HUES48 (cell line): ENCODE measurements at regions not wholly inside any gene's neighbourhood (a gene's known extent, or its start where the extent isn't known, plus 50 kb on each side); places are given as distances from the start of the nearest gene placed in this dataset.

Source experiments
- H3K27ac ChIP-seq: one replicate; pipeline ENCODE4 v1.7.0; 2013; ENCODE audit warnings: low read depth, low read length, inconsistent platforms
- H3K27me3 ChIP-seq: 2 replicates; pipeline ENCODE4 v1.6.1; 2013; ENCODE audit warnings: mild to moderate bottlenecking, low read length; ENCODE audit not compliant: control insufficient read depth, insufficient read depth
- H3K36me3 ChIP-seq: 2 replicates; pipeline ENCODE4 v1.6.1; 2013; ENCODE audit warnings: low read length; ENCODE audit not compliant: control insufficient read depth, insufficient read depth
- H3K4me1 ChIP-seq: 2 replicates; pipeline ENCODE4 v1.6.1; 2013; ENCODE audit warnings: mild to moderate bottlenecking, low read length; ENCODE audit not compliant: control insufficient read depth, insufficient read depth
- H3K4me3 ChIP-seq: 2 replicates; pipeline ENCODE4 v1.5.1; 2013; ENCODE audit warnings: mild to moderate bottlenecking, low read depth, low read length
- H3K9ac ChIP-seq: 2 replicates; pipeline ENCODE4 v1.6.1; 2013; ENCODE audit warnings: mild to moderate bottlenecking, low read depth, low read length, moderate library complexity
- H3K9me3 ChIP-seq: 2 replicates; pipeline ENCODE4 v1.6.1; 2013; ENCODE audit warnings: low read length; ENCODE audit not compliant: control insufficient read depth, insufficient read depth

- H3K9ac ChIP-seq, result no peak overlapping the region
- no peaks in the 10 kb centered on the region for H3K36me3 ChIP-seq
- no peak overlapping the region for H3K27ac ChIP-seq
- no peaks in the 10 kb centered on the region for H3K9me3 ChIP-seq
- H3K4me3 ChIP-seq, result no peak overlapping the region
- H3K27me3 ChIP-seq, result no peaks in the 10 kb centered on the region
- H3K4me1 ChIP-seq, result no peaks in the 10 kb centered on the region
These were observed 291.1 kb upstream of the SKOR2 start for GRCh38 chr18:47542551-47542950.

DNA sequence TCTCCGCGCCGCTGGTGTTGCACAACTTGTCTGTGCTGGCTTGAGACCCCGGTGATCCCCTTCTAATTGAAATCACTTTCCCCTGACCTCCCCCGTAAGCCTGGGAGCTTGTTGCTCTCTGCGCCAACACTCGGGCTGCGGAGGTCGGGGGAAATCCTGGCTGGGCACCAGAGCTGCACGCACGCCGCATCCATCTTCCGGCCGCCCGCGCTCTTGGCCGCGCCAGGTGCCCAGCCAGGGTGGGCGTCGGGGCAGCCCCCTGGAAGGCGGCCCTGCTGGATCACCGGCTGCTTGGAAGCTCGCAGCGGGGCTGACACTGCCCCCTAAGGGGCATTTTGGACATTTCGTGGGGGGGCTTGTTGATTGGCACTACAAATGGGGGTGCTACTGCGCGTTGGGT lies 280.3 kb upstream of the SKOR2 start:
- Histone ChIP-seq H3K4me3 (no peak overlapping the region), H3K4me1 (0 out of 2 replicates have a peak, but pooled peaks cover 3% of the 10 kb centered on the region), H3K27me3 (no peaks in the 10 kb centered on the region), H3K36me3 (no peaks in the 10 kb centered on the region), H3K9me3 (no peaks in the 10 kb centered on the region), H3K9ac (no peak overlapping the region), H3K27ac (no peak overlapping the region)

DNA sequence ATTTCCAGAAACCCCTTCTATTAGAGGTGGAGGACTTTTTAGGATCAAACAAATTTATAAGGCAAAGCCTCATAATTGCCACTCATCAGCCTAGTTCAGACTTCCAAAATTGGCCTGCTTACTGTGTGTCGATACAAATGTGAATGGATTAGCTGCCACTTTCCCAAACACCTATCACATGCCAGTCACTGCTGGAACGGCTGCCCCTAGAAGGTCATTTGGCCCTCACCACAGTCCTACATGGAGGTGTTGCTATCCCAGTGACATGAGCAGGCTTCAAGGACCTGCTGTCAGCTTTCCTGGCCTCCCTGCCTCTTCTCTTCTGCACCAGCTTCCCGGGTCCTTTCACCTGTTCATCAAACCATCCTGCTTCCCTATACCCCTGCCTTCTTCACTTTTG lies 279.2 kb upstream of the SKOR2 start:
- Histone ChIP-seq H3K9ac (no peak overlapping the region), H3K4me3 (no peak overlapping the region), H3K9me3 (no peaks in the 10 kb centered on the region), H3K36me3 (no peaks in the 10 kb centered on the region), H3K27ac (no peak overlapping the region), H3K27me3 (no peaks in the 10 kb centered on the region), H3K4me1 (0 out of 2 replicates have a peak, but pooled peaks cover 3% of the 10 kb centered on the region)

- no peak overlapping the region for H3K9ac ChIP-seq
- H3K27ac ChIP-seq, result no peak overlapping the region
- no peaks in the 10 kb centered on the region for H3K36me3 ChIP-seq
- no peaks in the 10 kb centered on the region for H3K9me3 ChIP-seq
- no peaks in the 10 kb centered on the region for H3K27me3 ChIP-seq
- 0 out of 2 replicates have a peak, but pooled peaks cover 3% of the 10 kb centered on the region for H3K4me1 ChIP-seq
- H3K4me3 ChIP-seq, result no peak overlapping the region
These were observed 276.9 kb upstream of the SKOR2 start for GRCh38 chr18:47528343-47528742.

DNA sequence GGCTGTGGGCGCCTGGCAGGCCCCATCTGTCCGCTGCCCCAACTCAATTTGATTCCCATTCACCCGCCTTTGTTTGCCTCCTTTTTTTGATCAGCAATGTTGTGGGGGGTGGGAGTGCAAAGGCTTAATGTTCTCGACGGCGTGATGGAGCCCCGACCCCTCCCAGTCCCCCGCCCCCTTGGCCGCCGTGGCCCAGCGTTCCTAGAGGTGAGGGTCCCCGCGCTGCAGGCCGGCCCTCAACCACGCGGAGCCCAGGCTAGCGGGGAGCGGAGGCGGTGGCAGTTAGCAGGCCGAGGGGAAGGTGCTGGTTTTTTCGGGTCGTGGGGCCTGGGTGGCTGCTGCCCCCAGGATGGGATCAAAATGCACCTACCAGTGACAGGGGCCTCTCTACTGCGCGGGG lies 274.7 kb upstream of the SKOR2 start:
- Histone ChIP-seq H3K9me3 (no peaks in the 10 kb centered on the region), H3K27me3 (no peaks in the 10 kb centered on the region), H3K27ac (no peak overlapping the region), H3K4me1 (0 out of 2 replicates have a peak, but pooled peaks cover 3% of the 10 kb centered on the region), H3K9ac (no peak overlapping the region), H3K36me3 (no peaks in the 10 kb centered on the region), H3K4me3 (no peak overlapping the region)

GRCh38 chr18:47522359-47522758 lies 270.9 kb upstream of the SKOR2 start:
- H3K27me3 ChIP-seq, result no peaks in the 10 kb centered on the region
- no peaks in the 10 kb centered on the region for H3K36me3 ChIP-seq
- no peaks in the 10 kb centered on the region for H3K4me1 ChIP-seq
- no peak overlapping the region for H3K4me3 ChIP-seq
- H3K9me3 ChIP-seq, result no peaks in the 10 kb centered on the region
- H3K27ac ChIP-seq, result no peak overlapping the region
- no peak overlapping the region for H3K9ac ChIP-seq

DNA sequence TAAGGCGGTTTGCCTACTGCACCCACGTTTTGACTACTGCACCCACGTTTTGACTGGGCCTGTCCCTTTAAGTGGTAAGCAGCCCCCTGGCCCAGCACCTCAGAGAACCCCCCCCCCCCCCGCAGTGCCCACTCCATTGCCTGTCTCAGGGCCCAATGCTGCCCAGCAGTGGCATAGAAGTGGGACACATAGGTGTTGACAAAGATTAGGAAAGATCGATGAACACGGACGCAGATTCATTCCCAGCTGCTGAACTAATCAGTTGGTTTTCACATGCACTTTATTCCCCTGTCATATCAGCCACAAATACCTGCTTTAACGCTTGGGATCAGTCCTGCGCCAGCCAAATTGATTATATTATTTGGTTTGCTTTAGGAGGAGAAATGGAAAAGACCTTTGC lies 268.8 kb upstream of the SKOR2 start:
- Histone ChIP-seq H3K27ac (no peak overlapping the region), H3K27me3 (no peaks in the 10 kb centered on the region), H3K4me3 (no peak overlapping the region), H3K9ac (no peak overlapping the region), H3K4me1 (no peaks in the 10 kb centered on the region), H3K36me3 (no peaks in the 10 kb centered on the region), H3K9me3 (no peaks in the 10 kb centered on the region)

DNA sequence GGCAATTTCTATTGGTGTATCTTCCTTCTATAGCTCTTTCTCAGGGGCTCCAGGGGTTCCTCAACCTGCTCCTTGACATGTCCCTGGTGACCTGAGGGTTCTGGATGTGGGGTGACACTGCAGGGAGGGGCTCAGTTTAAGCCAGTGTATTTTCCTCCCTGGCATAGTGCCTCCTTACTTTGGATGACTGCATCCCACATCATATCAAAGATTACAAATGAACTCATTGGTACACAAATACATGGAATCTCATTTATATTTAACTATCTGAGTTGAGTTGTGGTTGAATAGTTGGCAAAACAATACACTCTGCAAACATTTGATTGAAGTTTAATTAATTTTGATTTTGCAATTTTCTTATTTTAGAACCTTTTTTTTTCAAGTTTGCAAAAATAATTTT lies 268.2 kb upstream of the SKOR2 start:
- Histone ChIP-seq H3K9ac (no peak overlapping the region), H3K27me3 (no peaks in the 10 kb centered on the region), H3K27ac (no peak overlapping the region), H3K36me3 (no peaks in the 10 kb centered on the region), H3K4me3 (no peak overlapping the region), H3K4me1 (no peaks in the 10 kb centered on the region), H3K9me3 (no peaks in the 10 kb centered on the region)

DNA sequence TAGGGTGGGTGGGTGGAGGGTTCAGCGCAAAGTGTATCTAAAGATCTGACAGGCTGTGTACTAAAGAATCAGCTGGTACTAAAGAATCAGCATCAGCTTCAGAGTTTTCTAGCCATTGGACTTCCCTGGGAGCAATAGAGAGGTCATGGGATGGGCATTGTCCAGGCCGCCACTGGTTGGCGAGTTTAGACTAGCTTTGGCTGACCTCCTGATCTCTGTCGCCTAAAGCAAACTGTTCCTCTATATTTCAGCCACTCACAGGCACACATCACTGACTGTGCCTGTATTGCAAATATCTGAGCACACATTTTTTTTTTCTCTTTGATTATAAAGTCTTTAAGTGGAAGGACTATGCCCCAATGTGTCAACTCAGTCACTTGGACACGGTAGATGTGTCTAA lies 267.8 kb upstream of the SKOR2 start:
- Histone ChIP-seq H3K27ac (no peak overlapping the region), H3K9me3 (no peaks in the 10 kb centered on the region), H3K27me3 (no peaks in the 10 kb centered on the region), H3K36me3 (no peaks in the 10 kb centered on the region), H3K4me3 (no peak overlapping the region), H3K4me1 (no peaks in the 10 kb centered on the region), H3K9ac (no peak overlapping the region)

DNA sequence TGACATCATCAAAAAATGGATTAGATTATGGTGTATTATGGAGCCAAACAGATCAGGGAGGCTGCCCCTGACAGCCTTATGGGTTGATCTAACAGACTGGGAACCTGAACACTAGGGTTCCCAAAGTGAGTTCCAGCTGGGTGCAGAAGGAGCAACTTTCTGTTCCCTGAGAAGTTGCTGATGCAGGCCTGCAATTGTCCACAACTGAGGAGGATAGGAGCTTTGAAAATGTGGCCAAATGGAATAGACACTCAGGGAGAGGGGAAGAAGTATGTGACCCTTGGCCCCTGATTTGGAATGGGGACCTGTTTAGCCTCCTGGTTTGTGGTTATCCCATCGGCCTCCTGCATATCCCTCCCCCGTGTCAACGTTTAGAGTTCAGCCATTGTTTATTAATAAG lies 262.2 kb upstream of the SKOR2 start:
- H3K9ac ChIP-seq, result no peak overlapping the region
- no peak overlapping the region for H3K4me3 ChIP-seq
- H3K9me3 ChIP-seq, result no peaks in the 10 kb centered on the region
- no peak overlapping the region for H3K27ac ChIP-seq
- 0 out of 2 replicates have a peak, but pooled peaks cover 3% of the 10 kb centered on the region for H3K4me1 ChIP-seq
- H3K36me3 ChIP-seq, result no peaks in the 10 kb centered on the region
- H3K27me3 ChIP-seq, result no peaks in the 10 kb centered on the region

- H3K27ac ChIP-seq, result no peak overlapping the region
- H3K9ac ChIP-seq, result no peak overlapping the region
- no peak overlapping the region for H3K4me3 ChIP-seq
- no peaks in the 10 kb centered on the region for H3K27me3 ChIP-seq
- H3K9me3 ChIP-seq, result no peaks in the 10 kb centered on the region
- H3K36me3 ChIP-seq, result no peaks in the 10 kb centered on the region
- H3K4me1 ChIP-seq, result 0 out of 2 replicates have a peak, but pooled peaks cover 3% of the 10 kb centered on the region
These were observed 261.4 kb upstream of the SKOR2 start for GRCh38 chr18:47512726-47513435.
